ENCODE measurements at regions not wholly inside any gene's neighbourhood (a gene's known extent, or its start where the extent isn't known, plus 50 kb on each side); places are given as distances from the start of the nearest gene placed in this dataset.

GRCh38 chr22:27327981-27328721, 473.4 kb downstream of the MN1 start:
- no peak for DNase-seq (ENCODE audit: low spot score)
- CTCF ChIA-PET: no interaction called here
- Histone ChIP-seq H3K36me3 (ENCODE audit: insufficient read depth, low read length, poor library complexity, severe bottlenecking) (no peaks in the 10 kb centered on the region), H3K27me3 (replicated peaks; ENCODE audit: insufficient read depth, low read depth, low read length, poor library complexity) (no peaks in the 10 kb centered on the region), H3K27ac (ENCODE audit: low read depth, low read length, poor library complexity, severe bottlenecking) (no peak overlapping the region), H3K4me1 (ENCODE audit: insufficient read depth, low read length, poor library complexity, severe bottlenecking) (no peaks in the 10 kb centered on the region), H3K4me3 (ENCODE audit: low read depth, low read length, poor library complexity, severe bottlenecking) (no peak overlapping the region), H3K9me3 (ENCODE audit: low read depth, low read length, poor library complexity, severe bottlenecking) (no peaks in the 10 kb centered on the region)
- POLR2A ChIA-PET (ENCODE audit: low non-redundant PET): no interaction called here
- intact Hi-C loops (cut with micrococcal nuclease; ENCODE audit: unreplicated experiment): no loop called here
- TF ChIP-seq CTCF (conservative IDR thresholded peaks at IDR 0.05; ENCODE audit: low read depth, low read length): no peak
- no peak for TF ChIP-seq EZH2 (IDR thresholded peaks at IDR 0.05; ENCODE audit: borderline replicate concordance, low read depth, low read length, poor library complexity, severe bottlenecking)
- BruUV-seq (replicated peaks): no TSS peak

DNA sequence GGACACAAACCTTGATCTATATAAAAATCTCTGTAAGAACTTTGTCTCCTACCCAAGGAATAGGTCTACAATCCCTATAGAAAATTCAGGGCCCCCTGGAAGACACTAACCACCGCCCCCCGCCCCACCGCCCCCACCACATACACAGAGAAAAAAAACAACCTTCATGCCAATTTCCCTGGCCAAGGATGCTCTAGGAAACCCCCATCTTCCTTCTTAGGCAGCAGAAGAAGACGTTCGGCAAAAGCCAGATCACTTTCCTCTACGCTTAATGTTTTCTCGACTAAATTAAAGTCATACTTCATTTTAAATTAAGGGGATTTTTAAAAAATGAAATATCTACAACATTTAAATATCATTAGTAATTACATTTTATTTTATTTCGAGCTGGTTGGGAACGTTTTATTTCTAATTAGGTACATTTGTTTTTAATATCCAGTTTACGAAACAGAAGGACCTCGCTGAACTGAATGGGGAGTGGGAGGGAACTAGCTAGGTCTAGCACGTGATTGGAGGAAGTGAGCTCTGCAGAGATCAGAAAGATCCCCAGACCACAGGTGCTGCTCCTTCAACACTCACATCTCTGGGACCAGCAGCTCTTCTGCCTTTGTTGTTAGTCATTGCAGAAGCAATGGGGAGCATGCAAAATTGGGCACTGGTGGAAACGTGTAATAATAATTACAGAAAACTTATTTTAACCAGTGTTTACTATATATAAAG, 472.3 kb downstream of the MN1 start:
- Histone ChIP-seq H3K4me1 (ENCODE audit: insufficient read depth, low read length, poor library complexity, severe bottlenecking) (no peaks in the 10 kb centered on the region), H3K27me3 (replicated peaks; ENCODE audit: insufficient read depth, low read depth, low read length, poor library complexity) (no peaks in the 10 kb centered on the region), H3K9me3 (ENCODE audit: low read depth, low read length, poor library complexity, severe bottlenecking) (no peaks in the 10 kb centered on the region), H3K27ac (ENCODE audit: low read depth, low read length, poor library complexity, severe bottlenecking) (no peak overlapping the region), H3K4me3 (ENCODE audit: low read depth, low read length, poor library complexity, severe bottlenecking) (no peak overlapping the region), H3K36me3 (ENCODE audit: insufficient read depth, low read length, poor library complexity, severe bottlenecking) (no peaks in the 10 kb centered on the region)
- no TSS peak for BruUV-seq (replicated peaks)
- CTCF ChIA-PET: no interaction called here
- TF ChIP-seq CTCF (conservative IDR thresholded peaks at IDR 0.05; ENCODE audit: low read depth, low read length): no peak
- no peak for TF ChIP-seq EZH2 (IDR thresholded peaks at IDR 0.05; ENCODE audit: borderline replicate concordance, low read depth, low read length, poor library complexity, severe bottlenecking)
- POLR2A ChIA-PET (ENCODE audit: low non-redundant PET): no interaction called here
- DNase-seq (ENCODE audit: low spot score): no peak
- intact Hi-C loops (cut with micrococcal nuclease; ENCODE audit: unreplicated experiment): no loop called here

- H3K4me1 ChIP-seq (ENCODE audit: insufficient read depth, low read length, poor library complexity, severe bottlenecking): no peaks in the 10 kb centered on the region
- H3K9me3 ChIP-seq (ENCODE audit: low read depth, low read length, poor library complexity, severe bottlenecking): no peaks in the 10 kb centered on the region
- H3K27me3 ChIP-seq (replicated peaks; ENCODE audit: insufficient read depth, low read depth, low read length, poor library complexity): no peaks in the 10 kb centered on the region
- no TSS peak for BruUV-seq (replicated peaks)
- TF ChIP-seq EZH2 (IDR thresholded peaks at IDR 0.05; ENCODE audit: borderline replicate concordance, low read depth, low read length, poor library complexity, severe bottlenecking) (no peak), CTCF (conservative IDR thresholded peaks at IDR 0.05; ENCODE audit: low read depth, low read length) (no peak)
- H3K36me3 ChIP-seq (ENCODE audit: insufficient read depth, low read length, poor library complexity, severe bottlenecking): no peaks in the 10 kb centered on the region
- ChIA-PET POLR2A (ENCODE audit: low non-redundant PET) (no interaction called here), CTCF (no interaction called here)
- DNase-seq (ENCODE audit: low spot score): no peak
- H3K27ac ChIP-seq (ENCODE audit: low read depth, low read length, poor library complexity, severe bottlenecking): no peak overlapping the region
- H3K4me3 ChIP-seq (ENCODE audit: low read depth, low read length, poor library complexity, severe bottlenecking): no peak overlapping the region
- intact Hi-C loops (cut with micrococcal nuclease; ENCODE audit: unreplicated experiment): no loop called here
Observed at GRCh38 chr22:27329966-27330645, 471.4 kb downstream of the MN1 start.

Measured in A673 (cell line).